GM12878 (cell line): ENCODE measurements at regions not wholly inside any gene's neighbourhood (a gene's known extent, or its start where the extent isn't known, plus 50 kb on each side); places are given as distances from the start of the nearest gene placed in this dataset.

Experiments used
- ATF7 ChIP-seq: fragments of 450-650 bp; IDR thresholded peaks from 2 replicates; pipeline ENCODE4 v1.6.1; 2016; ENCODE audit warnings: low read depth, mild to moderate bottlenecking
- BACH1 ChIP-seq: fragments of 450-650 bp; IDR thresholded peaks from 2 replicates; pipeline ENCODE4 v1.6.1; 2017; ENCODE audit warnings: mild to moderate bottlenecking, borderline replicate concordance
- BMI1 ChIP-seq: fragments of 450-650 bp; IDR thresholded peaks from 2 replicates; pipeline ENCODE4 v1.6.1; 2016; ENCODE audit warnings: mild to moderate bottlenecking, moderate library complexity, borderline replicate concordance
- BRCA1 ChIP-seq: IDR thresholded peaks from 2 replicates; pipeline ENCODE4 v1.6.1; 2011; ENCODE audit warnings: low read depth, low read length, improper control_type of control experiment
- CBFB ChIP-seq: IDR thresholded peaks from 2 replicates; pipeline ENCODE4 v1.6.1; 2016; ENCODE audit warnings: antibody characterized with exemption, low read depth
- CEBPZ ChIP-seq: fragments of 150-350 bp; IDR thresholded peaks from 2 replicates; pipeline ENCODE4 v1.6.1; 2016; ENCODE audit warnings: low read depth, low read length
- CHD2 ChIP-seq: IDR thresholded peaks from 2 replicates; pipeline ENCODE4 v1.6.1; 2011; ENCODE audit warnings: low read depth, low read length, improper control_type of control experiment, borderline replicate concordance
- EED ChIP-seq: sonication (generic); IDR thresholded peaks from 2 replicates; pipeline ENCODE4 v1.6.1; 2016; ENCODE audit warnings: antibody characterized with exemption, low read depth
- FOS ChIP-seq: IDR thresholded peaks from 3 replicates; pipeline ENCODE4 v1.6.1; 2011; ENCODE audit warnings: borderline replicate concordance; ENCODE audit not compliant: insufficient read length; ENCODE audit errors: extremely low read depth
- FOXK2 ChIP-seq: fragments of 450-650 bp; IDR thresholded peaks from 2 replicates; pipeline ENCODE4 v1.6.1; 2017; ENCODE audit warnings: mild to moderate bottlenecking, moderate library complexity
- IRF4 ChIP-seq: IDR thresholded peaks from 2 replicates; pipeline ENCODE4 v1.6.1; 2011; ENCODE audit warnings: low read depth, low read length
- LARP7 ChIP-seq: fragments of 450-650 bp; IDR thresholded peaks from 2 replicates; pipeline ENCODE4 v1.6.1; 2017; ENCODE audit warnings: mild to moderate bottlenecking
- MEF2B ChIP-seq: fragments of 450-650 bp; IDR thresholded peaks from 2 replicates; pipeline ENCODE4 v1.6.1; 2018; ENCODE audit warnings: mild to moderate bottlenecking, moderate library complexity; ENCODE audit not compliant: partially characterized antibody, poor library complexity, severe bottlenecking
- NRF1 ChIP-seq: conservative IDR thresholded peaks from 2 replicates; pipeline ENCODE4 v1.6.1; 2011; ENCODE audit warnings: mild to moderate bottlenecking, low read depth, low read length, improper control_type of control experiment
- POU2F2 ChIP-seq: IDR thresholded peaks from 3 replicates; pipeline ENCODE4 v1.6.1; 2011; ENCODE audit warnings: low read depth, mild to moderate bottlenecking, low read length, borderline replicate concordance
- RAD51 ChIP-seq: fragments of 450-650 bp; IDR thresholded peaks from 2 replicates; pipeline ENCODE4 v1.6.1; 2016; ENCODE audit warnings: moderate library complexity, mild to moderate bottlenecking, inconsistent platforms
- RELB ChIP-seq: fragments of 450-650 bp; IDR thresholded peaks from 2 replicates; pipeline ENCODE4 v1.6.1; 2017; ENCODE audit warnings: low read depth, mild to moderate bottlenecking, moderate library complexity
- RFX5 ChIP-seq: IDR thresholded peaks from 2 replicates; pipeline ENCODE4 v1.6.1; 2011; ENCODE audit warnings: low read depth, low read length, improper control_type of control experiment
- SMAD1 ChIP-seq: fragments of 450-650 bp; IDR thresholded peaks from 2 replicates; pipeline ENCODE4 v1.6.1; 2018; ENCODE audit warnings: mild to moderate bottlenecking, low read depth; ENCODE audit not compliant: partially characterized antibody
- SMARCA5 ChIP-seq: fragments of 450-650 bp; IDR thresholded peaks from 2 replicates; pipeline ENCODE4 v1.6.1; 2017; ENCODE audit warnings: mild to moderate bottlenecking
- SPI1 ChIP-seq: IDR thresholded peaks from 2 replicates; pipeline ENCODE4 v1.6.1; 2011; ENCODE audit warnings: low read depth, mild to moderate bottlenecking, low read length, moderate library complexity, borderline replicate concordance; ENCODE audit not compliant: insufficient read depth
- TCF3 ChIP-seq: IDR thresholded peaks from 2 replicates; pipeline ENCODE4 v1.6.1; 2012; ENCODE audit warnings: low read depth, mild to moderate bottlenecking, low read length, borderline replicate concordance; ENCODE audit not compliant: insufficient read depth
- YY1 ChIP-seq: IDR thresholded peaks from 2 replicates; pipeline ENCODE4 v1.6.1; 2011; ENCODE audit warnings: low read depth, mild to moderate bottlenecking, low read length
- ZNF384 ChIP-seq: IDR thresholded peaks from 2 replicates; pipeline ENCODE4 v1.6.1; 2012; ENCODE audit warnings: low read depth, mild to moderate bottlenecking, low read length, improper control_type of control experiment, borderline replicate concordance
- ZSCAN29 ChIP-seq: fragments of 450-650 bp; IDR thresholded peaks from 2 replicates; pipeline ENCODE4 v1.6.1; 2017; ENCODE audit warnings: mild to moderate bottlenecking, moderate library complexity
- TF ChIP-seq, protein P1 (sequence below): fragments of 450-650 bp; IDR thresholded peaks from 2 replicates; pipeline ENCODE4 v1.6.1; 2016; ENCODE audit warnings: mild to moderate bottlenecking
- TF ChIP-seq, protein P2 (sequence below): IDR thresholded peaks from 2 replicates; pipeline ENCODE4 v1.6.1; 2011; ENCODE audit warnings: low read depth, mild to moderate bottlenecking, low read length, moderate library complexity, borderline replicate concordance; ENCODE audit errors: extremely low read depth

GRCh38 chr9:115209601-115210306 lies 91.8 kb upstream of the TNC start (continued):
- TF ChIP-seq ZSCAN29 (no peak), YY1 (0 out of 2 replicates have a peak, but pooled peaks have one; percentile 44), SPI1 (no peak), SMARCA5 (no peak), RFX5 (no peak), TCF3 (no peak), BACH1 (peak; percentile 43; the same call in 1 of the 2 replicates), RELB (peak; percentile 43; the same call in 1 of the 2 replicates), FOS (no peak), BRCA1 (no peak), RAD51 (no peak), NRF1 (no peak), SMAD1 (no peak), EED (peak; percentile 83), MEF2B (no peak), CEBPZ (no peak), POU2F2 (peak; percentile 65; the same call in 1 of the 3 replicates), FOXK2 (no peak), BMI1 (peak; percentile 28; the same call in 1 of the 2 replicates), LARP7 (no peak), CHD2 (no peak), CBFB (0 out of 2 replicates have a peak, but pooled peaks have one; percentile 37), ATF7 (peak; percentile 81), IRF4 (peak; percentile 90), ZNF384 (no peak)
- TF ChIP-seq, protein P1, sequence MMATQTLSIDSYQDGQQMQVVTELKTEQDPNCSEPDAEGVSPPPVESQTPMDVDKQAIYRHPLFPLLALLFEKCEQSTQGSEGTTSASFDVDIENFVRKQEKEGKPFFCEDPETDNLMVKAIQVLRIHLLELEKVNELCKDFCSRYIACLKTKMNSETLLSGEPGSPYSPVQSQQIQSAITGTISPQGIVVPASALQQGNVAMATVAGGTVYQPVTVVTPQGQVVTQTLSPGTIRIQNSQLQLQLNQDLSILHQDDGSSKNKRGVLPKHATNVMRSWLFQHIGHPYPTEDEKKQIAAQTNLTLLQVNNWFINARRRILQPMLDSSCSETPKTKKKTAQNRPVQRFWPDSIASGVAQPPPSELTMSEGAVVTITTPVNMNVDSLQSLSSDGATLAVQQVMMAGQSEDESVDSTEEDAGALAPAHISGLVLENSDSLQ: peak; percentile 73
- TF ChIP-seq, protein P2, sequence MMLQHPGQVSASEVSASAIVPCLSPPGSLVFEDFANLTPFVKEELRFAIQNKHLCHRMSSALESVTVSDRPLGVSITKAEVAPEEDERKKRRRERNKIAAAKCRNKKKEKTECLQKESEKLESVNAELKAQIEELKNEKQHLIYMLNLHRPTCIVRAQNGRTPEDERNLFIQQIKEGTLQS: no peak
